NT2/D1 (cell line): ENCODE measurements at regions not wholly inside any gene's neighbourhood (a gene's known extent, or its start where the extent isn't known, plus 50 kb on each side); places are given as distances from the start of the nearest gene placed in this dataset.
"Not testable (repeated sequence)": the region's sequence is repeated elsewhere in the genome, so short reads cannot be mapped to it uniquely, and the experiment has no call there.

Source experiments
- DNase-seq: peaks from one replicate; pipeline ENCODE4 v3.0.0-alpha.2; 2011; ENCODE audit warnings: low read depth, low spot score
- H3K27me3 ChIP-seq: 2 replicates; pipeline ENCODE4 v1.6.0; 2011; ENCODE audit warnings: mild to moderate bottlenecking; ENCODE audit not compliant: insufficient read length, insufficient read depth
- H3K36me3 ChIP-seq: 2 replicates; pipeline ENCODE4 v1.6.1; 2011; ENCODE audit warnings: mild to moderate bottlenecking, low read length, mixed read lengths; ENCODE audit not compliant: insufficient read depth, insufficient read length
- H3K4me1 ChIP-seq: 2 replicates; pipeline ENCODE4 v1.5.1; 2011; ENCODE audit not compliant: insufficient read depth, insufficient read length
- H3K4me3 ChIP-seq: 2 replicates; pipeline ENCODE4 v1.5.1; 2011; ENCODE audit warnings: low read depth; ENCODE audit not compliant: insufficient read length
- H3K9ac ChIP-seq: 2 replicates; pipeline ENCODE4 v1.6.0; 2011; ENCODE audit warnings: low read depth; ENCODE audit not compliant: insufficient read length
- H3K9me3 ChIP-seq: 2 replicates; pipeline ENCODE4 v1.5.1; 2011; ENCODE audit warnings: mild to moderate bottlenecking, low read length; ENCODE audit not compliant: insufficient read depth
- SUZ12 ChIP-seq: IDR thresholded peaks from 2 replicates; pipeline ENCODE4 v1.6.1; 2011; ENCODE audit not compliant: insufficient read length, insufficient read depth; ENCODE audit errors: extremely low read depth
- YY1 ChIP-seq: IDR thresholded peaks from 2 replicates; pipeline ENCODE4 v1.6.1; 2011; ENCODE audit not compliant: insufficient read length, insufficient read depth
- ZNF274 ChIP-seq: IDR thresholded peaks from 2 replicates; pipeline ENCODE4 v1.6.1; 2011; ENCODE audit warnings: mild to moderate bottlenecking, low read depth, low read length

DNA sequence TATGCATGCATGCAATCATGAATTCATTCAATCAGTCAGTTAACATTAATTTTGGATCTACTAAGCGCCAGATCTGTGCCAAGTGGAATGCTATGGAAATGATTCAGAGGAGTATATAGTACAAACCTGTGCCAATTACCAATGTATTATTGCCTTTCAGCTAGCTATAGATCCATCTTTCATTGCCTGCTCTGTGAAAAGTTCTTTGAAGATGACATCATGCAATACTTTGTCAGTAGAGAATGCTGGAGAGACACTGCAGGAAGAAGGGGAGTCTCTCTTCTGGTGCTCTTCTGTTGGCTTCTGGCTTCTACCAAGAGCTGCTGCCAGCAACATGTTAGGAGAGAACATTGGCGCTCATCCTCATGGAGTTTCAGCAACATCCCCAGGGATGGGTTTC lies 81.0 kb upstream of the LMCD1 start:
- H3K9me3 ChIP-seq: peaks cover 19% of the 10 kb centered on the region
- no peak overlapping the region for H3K9ac ChIP-seq
- H3K4me1 ChIP-seq: no peaks in the 10 kb centered on the region
- H3K4me3 ChIP-seq: no peak overlapping the region
- DNase-seq: no peak
- TF ChIP-seq YY1 (no peak), ZNF274 (no peak), SUZ12 (no peak)
- no peaks in the 10 kb centered on the region for H3K27me3 ChIP-seq
- H3K36me3 ChIP-seq: no peaks in the 10 kb centered on the region

- Histone ChIP-seq H3K36me3 (no peaks in the 10 kb centered on the region), H3K4me1 (no peaks in the 10 kb centered on the region), H3K9me3 (peaks cover 19% of the 10 kb centered on the region), H3K4me3 (no peak overlapping the region), H3K27me3 (no peaks in the 10 kb centered on the region), H3K9ac (no peak overlapping the region)
- no peak for DNase-seq
- TF ChIP-seq ZNF274 (no peak), SUZ12 (no peak), YY1 (no peak)
These were observed 80.4 kb upstream of the LMCD1 start for GRCh38 chr3:8421267-8421666.

GRCh38 chr3:8421711-8422110 lies 79.9 kb upstream of the LMCD1 start:
- Histone ChIP-seq H3K27me3 (no peaks in the 10 kb centered on the region), H3K9me3 (peaks cover 19% of the 10 kb centered on the region), H3K9ac (no peak overlapping the region), H3K36me3 (no peaks in the 10 kb centered on the region), H3K4me3 (no peak overlapping the region), H3K4me1 (no peaks in the 10 kb centered on the region)
- TF ChIP-seq YY1 (no peak), SUZ12 (no peak), ZNF274 (no peak)
- no peak for DNase-seq

- no peaks in the 10 kb centered on the region for H3K36me3 ChIP-seq
- TF ChIP-seq YY1 (no peak), ZNF274 (no peak), SUZ12 (no peak)
These were observed 78.3 kb upstream of the LMCD1 start for GRCh38 chr3:8423307-8423706.

GRCh38 chr3:8424281-8424680 lies 77.3 kb upstream of the LMCD1 start:
- no peak for DNase-seq
- Histone ChIP-seq H3K27me3 (no peaks in the 10 kb centered on the region), H3K4me1 (no peaks in the 10 kb centered on the region), H3K36me3 (no peaks in the 10 kb centered on the region), H3K9ac (no peak overlapping the region), H3K4me3 (no peak overlapping the region), H3K9me3 (peaks cover 19% of the 10 kb centered on the region)
- no peak for TF ChIP-seq SUZ12
- TF ChIP-seq ZNF274: no peak
- no peak for TF ChIP-seq YY1

More at GRCh38 chr3:8423307-8423706, 78.3 kb upstream of the LMCD1 start:
- Histone ChIP-seq H3K4me3 (no peak overlapping the region), H3K9me3 (peaks cover 19% of the 10 kb centered on the region), H3K4me1 (no peaks in the 10 kb centered on the region), H3K9ac (no peak overlapping the region), H3K27me3 (no peaks in the 10 kb centered on the region)
- no peak for DNase-seq

DNA sequence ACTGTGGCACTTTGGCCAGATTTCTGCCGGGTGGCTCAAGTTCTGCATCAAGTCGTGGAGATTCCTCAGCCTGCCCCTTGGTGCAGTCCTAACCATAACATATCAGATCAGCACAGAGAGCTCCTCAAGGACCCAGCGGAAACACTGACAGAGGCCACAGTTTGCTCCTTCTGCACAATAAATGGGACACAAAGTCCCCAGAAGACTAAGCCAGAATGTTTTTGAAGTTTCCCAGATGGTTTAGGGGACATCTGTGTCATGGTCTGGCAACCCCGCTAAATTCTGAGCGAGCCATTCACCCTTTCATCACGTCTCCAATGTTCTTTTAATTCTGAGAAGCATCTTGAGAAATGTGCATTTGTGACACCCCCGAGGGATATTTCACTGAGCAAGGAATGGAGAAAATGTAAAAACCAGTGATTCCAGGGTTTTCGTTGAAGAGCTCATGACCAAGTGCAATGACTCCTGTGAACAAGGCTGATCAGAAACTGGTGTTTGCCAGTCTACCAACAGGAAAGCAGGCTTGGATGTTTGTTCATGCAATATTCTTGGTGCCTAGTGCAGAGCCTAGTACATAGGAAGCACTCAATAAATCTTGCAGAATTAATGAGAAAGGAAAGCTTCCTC lies 64.8 kb upstream of the LMCD1 start:
- Histone ChIP-seq H3K27me3 (no peaks in the 10 kb centered on the region), H3K4me3 (no peak overlapping the region), H3K36me3 (no peaks in the 10 kb centered on the region), H3K9me3 (peaks cover 8% of the 10 kb centered on the region; the same call in 1 of the 2 replicates), H3K4me1 (no peaks in the 10 kb centered on the region), H3K9ac (no peak overlapping the region)
- no peak for DNase-seq
- no peak for TF ChIP-seq SUZ12
- no peak for TF ChIP-seq YY1
- no peak for TF ChIP-seq ZNF274

GRCh38 chr3:8438507-8439079 lies 63.0 kb upstream of the LMCD1 start:
- Histone ChIP-seq H3K27me3 (no peaks in the 10 kb centered on the region), H3K9me3 (peaks cover 8% of the 10 kb centered on the region; the same call in 1 of the 2 replicates), H3K4me1 (peaks cover 3% of the 10 kb centered on the region), H3K36me3 (no peaks in the 10 kb centered on the region), H3K4me3 (no peak overlapping the region), H3K9ac (no peak overlapping the region)
- no peak for TF ChIP-seq ZNF274
- TF ChIP-seq YY1: no peak
- TF ChIP-seq SUZ12: no peak
- DNase-seq: no peak

DNA sequence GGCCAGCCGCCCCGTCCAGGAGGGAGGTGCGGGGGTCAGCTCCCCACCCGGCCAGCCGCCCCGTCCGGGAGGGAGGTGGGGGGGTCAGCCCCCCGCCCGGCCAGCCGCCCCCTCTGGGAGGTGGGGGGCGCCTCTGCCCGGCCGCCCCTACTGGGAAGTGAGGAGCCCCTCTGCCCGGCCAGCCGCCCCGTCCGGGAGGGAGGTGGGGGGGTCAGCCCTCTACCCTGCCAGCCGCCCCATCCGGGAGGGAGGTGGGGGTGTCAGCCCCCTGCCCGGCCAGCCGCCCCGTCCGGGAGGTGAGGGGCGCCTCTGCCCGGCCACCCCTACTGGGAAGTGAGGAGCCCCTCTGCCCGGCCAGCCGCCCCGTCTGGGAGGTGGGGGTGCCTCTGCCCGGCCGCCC lies 61.5 kb upstream of the LMCD1 start:
- not testable (repeated sequence) for H3K4me1 ChIP-seq, H3K36me3 ChIP-seq, DNase-seq, H3K9ac ChIP-seq, H3K9me3 ChIP-seq, H3K4me3 ChIP-seq, H3K27me3 ChIP-seq
